Neural progenitor cell (in vitro differentiated cells): ENCODE measurements at regions not wholly inside any gene's neighbourhood (a gene's known extent, or its start where the extent isn't known, plus 50 kb on each side); places are given as distances from the start of the nearest gene placed in this dataset.

Source experiments
- CTCF ChIP-seq: fragments of 200-600 bp; sonication (generic); IDR thresholded peaks from 2 replicates; pipeline ENCODE4 v1.5.1; 2017; ENCODE audit warnings: antibody characterized with exemption, mild to moderate bottlenecking
- EZH2 ChIP-seq: fragments of 200-600 bp; sonication (generic); IDR thresholded peaks from 2 replicates; pipeline ENCODE4 v1.6.1; 2017; ENCODE audit warnings: antibody characterized with exemption, mild to moderate bottlenecking, moderate library complexity

- TF ChIP-seq CTCF, result no peak
- TF ChIP-seq EZH2, result no peak
Observed at GRCh38 chr9:129496473-129497004, 124.4 kb downstream of the C9orf50 start.
